ENCODE measurements at regions not wholly inside any gene's neighbourhood (a gene's known extent, or its start where the extent isn't known, plus 50 kb on each side); places are given as distances from the start of the nearest gene placed in this dataset.

DNA sequence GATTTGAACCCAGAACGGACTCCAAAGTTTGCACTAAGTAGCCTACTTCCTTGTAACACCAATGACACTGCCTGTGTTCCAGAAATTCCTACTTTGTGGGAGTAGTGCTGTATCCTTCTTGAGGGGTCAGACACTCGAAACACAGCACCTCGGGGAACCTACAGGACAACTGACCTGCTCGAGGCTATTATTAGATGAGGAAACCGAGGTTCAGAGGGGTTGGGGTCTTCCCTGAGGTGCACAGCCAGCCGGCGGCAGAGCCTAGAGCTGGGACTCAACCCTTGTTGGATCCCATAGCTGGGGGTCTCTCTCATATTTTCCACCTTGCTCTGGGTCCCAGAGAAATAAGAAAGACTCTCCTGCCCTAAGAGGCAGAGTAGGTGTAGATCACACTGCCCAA is 89.8 kb upstream of the PTPN1 start:
- H3K4me2 ChIP-seq (ENCODE audit: low read length, poor library complexity, severe bottlenecking), result no peak overlapping the region
- H3K14ac ChIP-seq (ENCODE audit: low read length in 2 of 2), result no peak overlapping the region
- no peak overlapping the region for H3K4me3 ChIP-seq (ENCODE audit: insufficient read depth in 1 of 2, low read depth in 1 of 2, low read length in 2 of 2)
- H3K9ac ChIP-seq (ENCODE audit: low read length), result no peak overlapping the region
- H2AFZ ChIP-seq (ENCODE audit: low read depth, low read length), result no peak overlapping the region
- H2BK120ac ChIP-seq (ENCODE audit: low read depth, low read length), result no peak overlapping the region
- peak overlapping the region in 1 of 2 experiments; percentile 52 for H3K4ac ChIP-seq (ENCODE audit: low read depth in 1 of 2, low read length in 2 of 2)
- H2AK5ac ChIP-seq (ENCODE audit: low read length, severe bottlenecking), result no peak overlapping the region
- peak overlapping the region; percentile 9 to 50 for H3K18ac ChIP-seq (ENCODE audit: low read depth in 1 of 2, low read length in 2 of 2)
- peak overlapping the region; percentile 50 for H4K8ac ChIP-seq (ENCODE audit: low read length)
- no peak overlapping the region for H2BK5ac ChIP-seq (ENCODE audit: low read depth, low read length, poor library complexity, severe bottlenecking)
- H2BK12ac ChIP-seq (ENCODE audit: low read length in 2 of 2), result peak overlapping the region; percentile 50 to 79
- peaks cover 16% of the 10 kb centered on the region for H3K4me1 ChIP-seq (ENCODE audit: control insufficient read depth, insufficient read depth, low read depth, low read length)
- peak overlapping the region; percentile 60 for H4K91ac ChIP-seq (ENCODE audit: low read length)
- no peaks in the 10 kb centered on the region for H3K36me3 ChIP-seq (ENCODE audit: control insufficient read depth in 1 of 2, insufficient read depth in 2 of 2, low read depth in 1 of 2, low read length in 2 of 2)
- H3K27me3 ChIP-seq (ENCODE audit: control insufficient read depth in 1 of 2, insufficient read depth in 1 of 2, low read length in 2 of 2), result no peaks in the 10 kb centered on the region
- no peak overlapping the region for H3K23ac ChIP-seq (ENCODE audit: low read length in 2 of 2)
- peak overlapping the region; percentile 52 for H2BK15ac ChIP-seq (ENCODE audit: low read depth, poor library complexity, severe bottlenecking)
- H3K79me1 ChIP-seq (replicated peaks; ENCODE audit: low read length, poor library complexity, severe bottlenecking), result no peaks in the 10 kb centered on the region
- no peak overlapping the region for H3K27ac ChIP-seq (ENCODE audit: low read length, poor library complexity, severe bottlenecking)
- 96% methylated on average over 7 of the region's 7 CpGs for WGBS
- DNase-seq, result no peak
- peaks cover 7% of the 10 kb centered on the region for H3K9me3 ChIP-seq (ENCODE audit: control insufficient read depth, low read length)

DNA sequence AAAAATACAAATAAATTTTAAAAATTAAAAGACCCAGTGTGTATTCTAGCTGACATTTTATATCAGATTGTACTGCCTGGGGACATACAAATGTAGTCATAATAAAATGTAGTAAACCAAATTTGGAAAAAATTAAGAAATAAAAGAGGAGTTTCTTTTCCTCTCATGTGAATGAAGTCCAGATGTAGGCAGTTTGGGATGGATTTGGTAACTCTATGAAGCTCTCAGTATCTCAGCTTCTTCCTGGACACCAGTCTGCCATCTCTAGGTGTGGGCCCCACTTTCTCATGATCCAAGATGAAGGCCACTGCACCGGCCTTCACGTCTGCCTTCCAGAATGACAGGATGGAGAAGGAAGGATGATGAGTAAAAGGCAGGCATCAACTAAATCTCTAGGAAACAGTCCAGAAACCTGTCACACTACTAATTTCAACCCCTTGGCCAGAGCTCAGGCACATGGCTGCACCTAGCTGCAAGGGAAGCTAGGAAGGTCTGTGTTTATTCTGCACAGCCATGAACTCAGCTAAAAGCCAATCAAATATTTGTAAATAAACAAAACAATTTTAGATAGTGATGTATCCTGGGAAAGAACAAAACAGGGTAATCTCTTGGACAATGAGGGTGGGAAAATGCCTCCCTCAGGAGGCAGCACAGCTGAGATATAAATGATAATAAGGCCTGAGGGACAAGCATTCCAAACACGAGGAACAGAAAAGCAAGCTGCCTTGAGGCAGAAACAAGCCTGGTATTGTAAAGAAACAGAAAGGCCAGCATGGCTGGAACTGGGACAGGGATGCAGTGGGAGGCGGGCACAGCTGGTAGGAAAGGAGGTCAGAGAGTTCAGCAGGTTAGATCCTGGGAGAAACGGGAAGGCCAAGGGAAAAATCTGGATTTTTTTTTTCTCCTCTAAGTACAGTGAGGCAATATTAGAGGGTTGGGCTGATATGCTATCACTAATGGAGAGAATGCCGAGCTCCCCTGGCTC is 88.5 kb upstream of the PTPN1 start:
- Histone ChIP-seq H2BK5ac (ENCODE audit: low read depth, low read length, poor library complexity, severe bottlenecking) (no peak overlapping the region), H3K4me3 (ENCODE audit: insufficient read depth in 1 of 2, low read depth in 1 of 2, low read length in 2 of 2) (peak overlapping the region in 1 of 2 experiments; percentile 15), H3K9ac (ENCODE audit: low read length) (no peak overlapping the region), H3K79me1 (replicated peaks; ENCODE audit: low read length, poor library complexity, severe bottlenecking) (no peaks in the 10 kb centered on the region), H3K9me3 (ENCODE audit: control insufficient read depth, low read length) (peaks cover 7% of the 10 kb centered on the region), H2BK12ac (ENCODE audit: low read length in 2 of 2) (peak overlapping the region; percentile 98), H2BK15ac (ENCODE audit: low read depth, poor library complexity, severe bottlenecking) (peak overlapping the region; percentile 39), H4K8ac (ENCODE audit: low read length) (no peak overlapping the region), H3K36me3 (ENCODE audit: control insufficient read depth in 1 of 2, insufficient read depth in 2 of 2, low read depth in 1 of 2, low read length in 2 of 2) (no peaks in the 10 kb centered on the region), H3K27ac (ENCODE audit: low read length, poor library complexity, severe bottlenecking) (no peak overlapping the region), H2BK120ac (ENCODE audit: low read depth, low read length) (peak overlapping the region; percentile 92), H3K23ac (ENCODE audit: low read length in 2 of 2) (no peak overlapping the region), H3K4ac (ENCODE audit: low read depth in 1 of 2, low read length in 2 of 2) (peak overlapping the region in 1 of 2 experiments; percentile 82), H3K18ac (ENCODE audit: low read depth in 1 of 2, low read length in 2 of 2) (peak overlapping the region; percentile 88 to 91), H3K4me2 (ENCODE audit: low read length, poor library complexity, severe bottlenecking) (no peak overlapping the region), H3K14ac (ENCODE audit: low read length in 2 of 2) (no peak overlapping the region), H2AK5ac (ENCODE audit: low read length, severe bottlenecking) (no peak overlapping the region), H4K91ac (ENCODE audit: low read length) (peak overlapping the region; percentile 73), H3K27me3 (ENCODE audit: control insufficient read depth in 1 of 2, insufficient read depth in 1 of 2, low read length in 2 of 2) (no peaks in the 10 kb centered on the region), H3K4me1 (ENCODE audit: control insufficient read depth, insufficient read depth, low read depth, low read length) (peaks cover 14% of the 10 kb centered on the region), H2AFZ (ENCODE audit: low read depth, low read length) (no peak overlapping the region)
- DNase-seq, result no peak
- WGBS, result 94% methylated on average over 3 of the region's 6 CpGs

GRCh38 chr20:50423758-50424157 is 86.4 kb upstream of the PTPN1 start:
- Histone ChIP-seq H3K4me3 (ENCODE audit: insufficient read depth in 1 of 2, low read depth in 1 of 2, low read length in 2 of 2) (no peak overlapping the region), H2BK12ac (ENCODE audit: low read length in 2 of 2) (peak overlapping the region; percentile 81 to 99), H3K36me3 (ENCODE audit: control insufficient read depth in 1 of 2, insufficient read depth in 2 of 2, low read depth in 1 of 2, low read length in 2 of 2) (no peaks in the 10 kb centered on the region), H2AK5ac (ENCODE audit: low read length, severe bottlenecking) (peak overlapping the region; percentile 51), H2BK15ac (ENCODE audit: low read depth, poor library complexity, severe bottlenecking) (peak overlapping the region; percentile 41), H3K9me3 (ENCODE audit: control insufficient read depth, low read length) (peaks cover 7% of the 10 kb centered on the region), H3K4ac (ENCODE audit: low read depth in 1 of 2, low read length in 2 of 2) (peak overlapping the region; percentile 89 to 90), H2BK120ac (ENCODE audit: low read depth, low read length) (peak overlapping the region; percentile 95), H3K23ac (ENCODE audit: low read length in 2 of 2) (peak overlapping the region in 1 of 2 experiments; percentile 10), H2AFZ (ENCODE audit: low read depth, low read length) (no peak overlapping the region), H3K79me1 (replicated peaks; ENCODE audit: low read length, poor library complexity, severe bottlenecking) (no peaks in the 10 kb centered on the region), H2BK5ac (ENCODE audit: low read depth, low read length, poor library complexity, severe bottlenecking) (no peak overlapping the region), H3K14ac (ENCODE audit: low read length in 2 of 2) (peak overlapping the region in 1 of 2 experiments; percentile 19), H4K8ac (ENCODE audit: low read length) (peak overlapping the region; percentile 93), H3K9ac (ENCODE audit: low read length) (peak overlapping the region; percentile 34), H3K18ac (ENCODE audit: low read depth in 1 of 2, low read length in 2 of 2) (peak overlapping the region; percentile 82 to 85), H3K4me2 (ENCODE audit: low read length, poor library complexity, severe bottlenecking) (no peak overlapping the region), H3K27ac (ENCODE audit: low read length, poor library complexity, severe bottlenecking) (no peak overlapping the region), H3K4me1 (ENCODE audit: control insufficient read depth, insufficient read depth, low read depth, low read length) (peaks cover 19% of the 10 kb centered on the region), H3K27me3 (ENCODE audit: control insufficient read depth in 1 of 2, insufficient read depth in 1 of 2, low read length in 2 of 2) (no peaks in the 10 kb centered on the region), H4K91ac (ENCODE audit: low read length) (peak overlapping the region; percentile 99)
- no peak for DNase-seq
- 78% methylated on average over 6 of the region's 6 CpGs for WGBS

DNA sequence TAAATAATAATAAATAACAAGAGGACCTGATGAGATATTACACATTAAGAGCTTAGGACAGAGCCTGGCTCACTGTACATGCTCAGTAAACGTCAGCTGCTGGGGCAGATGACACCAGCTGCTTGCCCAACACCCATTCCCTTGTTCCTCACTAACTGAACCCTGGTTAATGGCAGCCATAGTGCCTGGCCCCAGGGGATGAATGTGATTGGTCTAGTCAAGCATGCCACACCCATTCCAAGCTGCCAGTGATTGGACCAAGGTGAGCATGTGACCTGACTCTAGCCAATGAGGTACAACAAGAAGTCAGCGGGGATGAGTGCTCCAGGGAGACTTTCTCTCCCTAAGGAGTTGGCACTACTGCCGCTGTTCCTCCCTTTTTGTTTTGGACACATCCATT is 85.1 kb upstream of the PTPN1 start:
- Histone ChIP-seq H2BK15ac (ENCODE audit: low read depth, poor library complexity, severe bottlenecking) (peak overlapping the region; percentile 67), H4K8ac (ENCODE audit: low read length) (peak overlapping the region; percentile 70), H3K4me1 (ENCODE audit: control insufficient read depth, insufficient read depth, low read depth, low read length) (peaks cover 19% of the 10 kb centered on the region), H3K79me1 (replicated peaks; ENCODE audit: low read length, poor library complexity, severe bottlenecking) (no peaks in the 10 kb centered on the region), H3K36me3 (ENCODE audit: control insufficient read depth in 1 of 2, insufficient read depth in 2 of 2, low read depth in 1 of 2, low read length in 2 of 2) (no peaks in the 10 kb centered on the region), H2AFZ (ENCODE audit: low read depth, low read length) (no peak overlapping the region), H2BK12ac (ENCODE audit: low read length in 2 of 2) (peak overlapping the region; percentile 85 to 99), H3K9ac (ENCODE audit: low read length) (no peak overlapping the region), H4K91ac (ENCODE audit: low read length) (peak overlapping the region; percentile 93), H3K23ac (ENCODE audit: low read length in 2 of 2) (peak overlapping the region in 1 of 2 experiments; percentile 1), H3K4ac (ENCODE audit: low read depth in 1 of 2, low read length in 2 of 2) (peak overlapping the region in 1 of 2 experiments; percentile 14), H3K9me3 (ENCODE audit: control insufficient read depth, low read length) (peaks cover 7% of the 10 kb centered on the region), H3K4me3 (ENCODE audit: insufficient read depth in 1 of 2, low read depth in 1 of 2, low read length in 2 of 2) (no peak overlapping the region), H3K18ac (ENCODE audit: low read depth in 1 of 2, low read length in 2 of 2) (peak overlapping the region; percentile 67 to 91), H2BK5ac (ENCODE audit: low read depth, low read length, poor library complexity, severe bottlenecking) (no peak overlapping the region), H3K27me3 (ENCODE audit: control insufficient read depth in 1 of 2, insufficient read depth in 1 of 2, low read length in 2 of 2) (no peaks in the 10 kb centered on the region), H3K27ac (ENCODE audit: low read length, poor library complexity, severe bottlenecking) (no peak overlapping the region), H2AK5ac (ENCODE audit: low read length, severe bottlenecking) (no peak overlapping the region), H3K4me2 (ENCODE audit: low read length, poor library complexity, severe bottlenecking) (no peak overlapping the region), H3K14ac (ENCODE audit: low read length in 2 of 2) (peak overlapping the region in 1 of 2 experiments; percentile 73), H2BK120ac (ENCODE audit: low read depth, low read length) (peak overlapping the region; percentile 69)
- peak; percentile 48 for DNase-seq
- 85% methylated on average over 2 of the region's 3 CpGs for WGBS

All from mesenchymal stem cell (in vitro differentiated cells and primary cell).